Neural cell (in vitro differentiated cells): ENCODE measurements at regions not wholly inside any gene's neighbourhood (a gene's known extent, or its start where the extent isn't known, plus 50 kb on each side); places are given as distances from the start of the nearest gene placed in this dataset.

Experiments
- POLR2AphosphoS5 ChIP-seq: IDR thresholded peaks from 2 replicates; pipeline ENCODE4 v1.6.1; 2012
- TF ChIP-seq, protein P1 (sequence below): fragments of 450-650 bp; IDR thresholded peaks from 2 replicates; pipeline ENCODE4 v1.5.1; 2014; ENCODE audit warnings: antibody characterized with exemption, mild to moderate bottlenecking, moderate library complexity; ENCODE audit not compliant: poor library complexity, severe bottlenecking
- TF ChIP-seq, protein P2 (sequence below): IDR thresholded peaks from 2 replicates; pipeline ENCODE4 v1.6.1; 2012; ENCODE audit warnings: borderline replicate concordance

DNA sequence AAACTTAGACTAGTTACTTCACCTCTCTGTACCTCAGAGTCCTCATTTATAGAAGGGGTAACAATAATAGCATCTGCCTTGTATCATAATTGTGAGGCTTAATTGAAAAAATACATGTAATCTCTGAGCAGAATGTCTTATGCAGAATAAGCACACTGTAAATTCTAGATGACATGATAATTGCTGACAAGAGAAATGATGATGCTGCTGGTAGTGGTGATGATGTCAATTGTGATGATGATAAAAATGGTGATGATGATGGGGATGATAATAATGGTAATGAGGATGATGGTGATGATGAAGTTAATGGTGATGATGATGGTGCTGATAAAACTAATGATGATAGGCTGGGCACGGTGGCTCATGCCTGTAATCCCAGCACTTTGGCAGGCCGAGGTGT lies 346.1 kb upstream of the CDH4 start:
- TF ChIP-seq POLR2AphosphoS5: no peak
- TF ChIP-seq, protein P1, sequence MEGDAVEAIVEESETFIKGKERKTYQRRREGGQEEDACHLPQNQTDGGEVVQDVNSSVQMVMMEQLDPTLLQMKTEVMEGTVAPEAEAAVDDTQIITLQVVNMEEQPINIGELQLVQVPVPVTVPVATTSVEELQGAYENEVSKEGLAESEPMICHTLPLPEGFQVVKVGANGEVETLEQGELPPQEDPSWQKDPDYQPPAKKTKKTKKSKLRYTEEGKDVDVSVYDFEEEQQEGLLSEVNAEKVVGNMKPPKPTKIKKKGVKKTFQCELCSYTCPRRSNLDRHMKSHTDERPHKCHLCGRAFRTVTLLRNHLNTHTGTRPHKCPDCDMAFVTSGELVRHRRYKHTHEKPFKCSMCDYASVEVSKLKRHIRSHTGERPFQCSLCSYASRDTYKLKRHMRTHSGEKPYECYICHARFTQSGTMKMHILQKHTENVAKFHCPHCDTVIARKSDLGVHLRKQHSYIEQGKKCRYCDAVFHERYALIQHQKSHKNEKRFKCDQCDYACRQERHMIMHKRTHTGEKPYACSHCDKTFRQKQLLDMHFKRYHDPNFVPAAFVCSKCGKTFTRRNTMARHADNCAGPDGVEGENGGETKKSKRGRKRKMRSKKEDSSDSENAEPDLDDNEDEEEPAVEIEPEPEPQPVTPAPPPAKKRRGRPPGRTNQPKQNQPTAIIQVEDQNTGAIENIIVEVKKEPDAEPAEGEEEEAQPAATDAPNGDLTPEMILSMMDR: no peak
- TF ChIP-seq, protein P2, sequence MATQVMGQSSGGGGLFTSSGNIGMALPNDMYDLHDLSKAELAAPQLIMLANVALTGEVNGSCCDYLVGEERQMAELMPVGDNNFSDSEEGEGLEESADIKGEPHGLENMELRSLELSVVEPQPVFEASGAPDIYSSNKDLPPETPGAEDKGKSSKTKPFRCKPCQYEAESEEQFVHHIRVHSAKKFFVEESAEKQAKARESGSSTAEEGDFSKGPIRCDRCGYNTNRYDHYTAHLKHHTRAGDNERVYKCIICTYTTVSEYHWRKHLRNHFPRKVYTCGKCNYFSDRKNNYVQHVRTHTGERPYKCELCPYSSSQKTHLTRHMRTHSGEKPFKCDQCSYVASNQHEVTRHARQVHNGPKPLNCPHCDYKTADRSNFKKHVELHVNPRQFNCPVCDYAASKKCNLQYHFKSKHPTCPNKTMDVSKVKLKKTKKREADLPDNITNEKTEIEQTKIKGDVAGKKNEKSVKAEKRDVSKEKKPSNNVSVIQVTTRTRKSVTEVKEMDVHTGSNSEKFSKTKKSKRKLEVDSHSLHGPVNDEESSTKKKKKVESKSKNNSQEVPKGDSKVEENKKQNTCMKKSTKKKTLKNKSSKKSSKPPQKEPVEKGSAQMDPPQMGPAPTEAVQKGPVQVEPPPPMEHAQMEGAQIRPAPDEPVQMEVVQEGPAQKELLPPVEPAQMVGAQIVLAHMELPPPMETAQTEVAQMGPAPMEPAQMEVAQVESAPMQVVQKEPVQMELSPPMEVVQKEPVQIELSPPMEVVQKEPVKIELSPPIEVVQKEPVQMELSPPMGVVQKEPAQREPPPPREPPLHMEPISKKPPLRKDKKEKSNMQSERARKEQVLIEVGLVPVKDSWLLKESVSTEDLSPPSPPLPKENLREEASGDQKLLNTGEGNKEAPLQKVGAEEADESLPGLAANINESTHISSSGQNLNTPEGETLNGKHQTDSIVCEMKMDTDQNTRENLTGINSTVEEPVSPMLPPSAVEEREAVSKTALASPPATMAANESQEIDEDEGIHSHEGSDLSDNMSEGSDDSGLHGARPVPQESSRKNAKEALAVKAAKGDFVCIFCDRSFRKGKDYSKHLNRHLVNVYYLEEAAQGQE: no peak
